Occipital lobe (tissue), 1 donor: ENCODE measurements at regions not wholly inside any gene's neighbourhood (a gene's known extent, or its start where the extent isn't known, plus 50 kb on each side); places are given as distances from the start of the nearest gene placed in this dataset.

Experiments
- DNase-seq: peaks from one replicate; lab custom pipeline; 2025; lab: John Stamatoyannopoulos, UW

DNA sequence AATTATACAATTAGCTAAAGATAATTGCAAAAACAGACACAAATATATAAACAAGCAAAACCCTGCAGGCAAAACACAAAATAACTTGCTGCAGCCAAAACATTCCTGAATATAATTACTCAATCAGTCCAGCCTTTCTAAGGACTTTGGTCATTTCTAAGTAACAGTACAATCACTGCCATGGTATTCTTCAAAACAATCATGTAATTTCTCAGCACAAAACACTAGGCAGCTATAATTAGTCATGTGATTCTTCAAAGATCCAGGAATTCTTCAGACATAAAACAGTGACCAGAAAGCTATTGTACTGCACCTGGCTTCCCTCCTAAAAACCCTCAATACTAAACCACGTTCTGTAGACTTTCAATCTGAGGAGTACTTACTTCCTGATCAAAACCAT is 881.1 kb downstream of the EPHA7 start:
- no peak for DNase-seq

DNA sequence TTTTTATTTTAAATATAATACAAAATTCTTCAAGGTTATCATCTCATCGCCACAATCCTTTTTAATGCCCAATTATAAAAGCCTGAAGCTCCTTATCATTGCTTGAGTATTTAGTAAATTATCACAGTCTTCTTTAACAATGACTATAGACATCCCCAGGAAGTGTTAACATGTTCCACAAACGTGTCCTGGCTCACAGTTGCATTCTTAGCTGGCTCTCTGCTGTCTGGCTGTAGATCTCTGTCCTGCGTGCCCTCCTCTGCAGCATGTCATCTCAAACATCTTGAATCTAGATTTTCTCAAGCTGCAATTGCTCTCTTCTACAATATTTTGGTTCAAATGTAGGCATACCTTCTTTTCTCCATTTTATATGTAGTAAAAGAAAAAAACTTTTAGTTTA is 885.2 kb downstream of the EPHA7 start:
- DNase-seq: no peak

- no peak for DNase-seq
Measured at GRCh38 chr6:92522589-92522988, 896.8 kb downstream of the EPHA7 start.

- DNase-seq: no peak
Measured at GRCh38 chr6:92521553-92521952, 897.8 kb downstream of the EPHA7 start.

DNA sequence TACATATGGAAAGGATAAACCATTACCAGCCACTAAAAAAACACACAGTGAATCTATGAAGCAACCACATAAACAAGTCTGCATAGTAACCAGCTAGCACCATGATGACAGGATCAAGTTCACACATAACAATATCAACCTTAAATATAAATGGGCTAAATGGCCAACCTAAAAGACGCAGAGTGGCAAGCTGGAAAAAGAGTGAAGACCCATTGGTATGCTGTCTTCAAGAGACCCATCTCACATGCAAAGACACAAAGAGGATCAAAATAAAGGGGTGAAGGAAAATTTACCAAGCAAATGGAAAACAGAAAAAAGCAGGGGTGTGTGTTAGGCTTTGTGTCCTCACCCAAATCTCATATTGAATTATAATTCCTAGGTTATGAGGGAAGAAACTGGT is 909.2 kb downstream of the EPHA7 start:
- DNase-seq: no peak

DNA sequence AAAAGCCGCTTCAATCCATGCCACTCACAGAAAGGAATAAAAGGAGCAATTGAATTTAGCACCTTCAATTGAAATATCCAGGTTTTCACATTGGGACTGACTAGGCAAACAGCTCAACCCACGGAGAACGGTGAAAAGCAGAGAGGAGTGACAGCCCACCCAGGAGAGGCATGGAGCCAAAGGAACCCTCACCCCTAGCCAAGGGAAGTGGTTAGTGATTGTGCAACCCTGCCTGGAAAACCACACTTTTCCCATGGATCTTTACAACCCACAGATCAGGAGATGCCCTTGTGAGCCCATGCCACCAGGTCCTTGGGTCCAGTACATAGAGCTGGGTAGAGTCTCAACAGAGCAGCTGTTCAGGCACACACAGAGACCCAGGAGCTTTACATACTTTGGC is 911.8 kb downstream of the EPHA7 start:
- no peak for DNase-seq

GRCh38 chr6:92504509-92504908 is 914.9 kb downstream of the EPHA7 start:
- no peak for DNase-seq

DNA sequence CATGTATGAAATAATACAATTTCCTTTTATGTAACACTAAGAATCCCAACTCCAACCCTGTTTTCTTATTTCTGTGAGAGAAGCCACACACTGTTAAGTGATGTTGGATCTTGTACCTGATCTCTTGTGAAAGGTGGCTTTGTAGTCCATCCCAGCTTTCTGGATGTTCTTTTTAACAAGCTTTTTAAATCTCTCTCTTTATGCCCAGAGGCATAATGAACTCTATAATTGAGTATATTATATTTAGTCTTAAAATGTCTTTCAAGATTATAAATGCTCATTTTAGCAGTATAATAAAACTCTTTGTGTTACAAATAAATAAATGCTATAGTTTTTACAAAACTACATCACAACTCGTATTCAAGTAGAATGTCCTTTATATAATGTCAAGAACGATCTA is 922.1 kb downstream of the EPHA7 start:
- no peak for DNase-seq

GRCh38 chr6:92496527-92496926 is 922.8 kb downstream of the EPHA7 start:
- no peak for DNase-seq

DNA sequence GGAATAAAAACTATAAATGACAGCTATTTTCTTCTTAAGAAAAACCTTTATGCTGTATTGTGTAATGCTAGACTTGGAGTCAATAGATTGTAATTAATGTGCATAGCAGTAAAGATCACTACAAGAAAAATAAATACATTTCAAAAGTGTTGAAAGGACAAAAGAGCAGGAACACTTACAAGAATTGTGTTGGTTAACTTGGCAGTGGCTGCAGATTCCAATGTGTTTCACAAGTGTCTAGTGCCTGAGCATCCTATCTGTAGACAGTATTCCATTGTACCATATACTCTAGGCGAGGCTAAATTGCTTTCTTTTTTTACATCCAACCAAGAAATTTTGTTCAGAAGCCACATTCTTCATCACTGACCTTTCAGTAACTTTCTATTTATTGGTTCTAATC is 924.1 kb downstream of the EPHA7 start:
- no peak for DNase-seq

DNA sequence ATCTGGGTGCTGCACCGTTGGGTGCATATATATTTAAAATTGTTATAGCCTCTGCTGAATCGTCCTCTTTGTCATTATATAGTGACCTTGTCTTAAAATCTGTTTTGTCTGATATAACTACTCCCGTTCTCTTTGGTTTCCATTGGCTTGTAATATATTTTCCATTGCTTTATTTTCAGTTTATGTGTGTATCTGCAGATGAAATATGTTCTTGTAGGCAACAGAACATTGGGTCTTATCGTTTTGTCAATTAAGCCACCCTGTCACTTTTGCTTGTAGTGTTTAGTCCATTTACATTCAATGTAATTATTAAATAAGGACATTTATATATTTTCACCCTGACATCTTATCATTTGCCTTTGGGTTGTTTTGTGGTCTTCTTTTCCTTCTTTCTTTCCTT is 933.9 kb downstream of the EPHA7 start:
- DNase-seq: no peak

DNA sequence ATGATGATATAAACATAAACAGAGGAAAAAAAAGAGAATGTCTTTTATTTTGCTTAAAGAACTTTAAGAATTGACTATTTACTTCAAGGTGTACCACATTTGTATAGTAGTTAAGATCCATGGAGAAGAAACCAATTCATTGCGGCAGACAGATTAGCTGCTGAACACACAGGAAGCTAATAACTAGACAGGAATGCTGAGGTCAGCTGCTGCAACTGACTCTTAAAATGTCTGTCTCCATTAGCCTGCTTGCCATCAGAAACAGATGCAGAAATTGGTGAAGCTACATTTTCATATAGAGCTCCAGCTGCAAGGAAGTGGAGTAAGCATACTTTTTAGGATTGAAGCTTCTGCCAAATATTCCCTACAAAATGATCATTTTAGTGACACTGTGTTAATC is 939.5 kb downstream of the EPHA7 start:
- DNase-seq: no peak

DNA sequence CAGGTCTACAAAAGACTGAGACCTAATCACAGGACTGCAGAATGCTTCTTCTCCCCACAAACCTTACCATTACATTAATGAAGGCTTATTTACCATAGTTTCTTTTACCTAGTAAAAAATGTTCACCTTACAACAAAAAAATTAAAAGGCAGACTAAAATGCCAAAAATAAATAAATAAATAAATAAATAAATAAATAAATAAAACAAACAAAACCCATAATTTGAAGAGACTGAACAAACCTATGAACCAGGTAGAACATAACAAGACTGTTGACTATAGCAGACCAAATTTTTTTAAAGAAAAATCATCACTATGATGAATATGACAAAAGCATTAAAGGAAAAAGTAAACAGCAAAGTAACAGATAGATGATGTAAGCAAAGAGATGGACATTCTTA is 946.3 kb downstream of the EPHA7 start:
- no peak for DNase-seq

GRCh38 chr6:92469186-92469828 is 950.1 kb downstream of the EPHA7 start:
- DNase-seq: no peak

- no peak for DNase-seq
Measured at GRCh38 chr6:92468066-92468465, 951.3 kb downstream of the EPHA7 start.

DNA sequence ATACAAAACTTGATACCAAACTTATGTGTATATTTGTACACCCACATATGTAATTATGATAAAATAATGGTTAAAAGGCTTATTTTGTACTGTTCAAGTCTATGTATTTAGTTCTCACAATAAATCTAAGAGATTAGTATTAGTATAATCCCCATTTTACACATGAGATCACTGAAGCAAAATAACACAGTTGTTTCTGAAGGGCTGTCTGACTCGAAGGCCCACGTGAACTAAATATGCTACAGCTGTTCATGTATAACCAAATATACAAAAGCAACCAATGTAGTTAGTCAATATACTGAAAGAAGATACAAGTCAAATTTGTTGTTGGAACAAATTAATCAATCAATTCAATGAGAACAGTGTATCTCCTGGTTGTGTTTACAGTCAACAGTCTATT is 959.2 kb downstream of the EPHA7 start:
- no peak for DNase-seq

- no peak for DNase-seq
Measured at GRCh38 chr6:92459606-92460005, 959.8 kb downstream of the EPHA7 start.

DNA sequence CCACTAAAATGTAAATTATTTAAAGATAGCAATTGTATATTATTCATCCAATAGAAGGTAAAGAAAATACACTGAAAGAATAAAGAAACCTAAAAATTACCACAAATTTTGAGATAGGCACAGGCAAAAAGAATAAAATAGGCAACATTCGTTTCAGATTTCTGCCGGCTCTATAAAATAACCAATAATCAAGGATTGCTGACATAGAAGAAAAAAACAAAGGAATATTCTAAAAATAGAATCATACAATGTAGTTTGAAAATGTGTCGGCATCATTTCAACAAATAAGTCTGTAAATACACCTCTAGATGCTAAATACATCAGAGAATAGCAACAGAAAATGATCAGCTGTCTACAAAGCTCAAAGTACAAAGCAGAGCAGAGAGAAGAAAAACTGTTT is 973.3 kb downstream of the EPHA7 start:
- no peak for DNase-seq

DNA sequence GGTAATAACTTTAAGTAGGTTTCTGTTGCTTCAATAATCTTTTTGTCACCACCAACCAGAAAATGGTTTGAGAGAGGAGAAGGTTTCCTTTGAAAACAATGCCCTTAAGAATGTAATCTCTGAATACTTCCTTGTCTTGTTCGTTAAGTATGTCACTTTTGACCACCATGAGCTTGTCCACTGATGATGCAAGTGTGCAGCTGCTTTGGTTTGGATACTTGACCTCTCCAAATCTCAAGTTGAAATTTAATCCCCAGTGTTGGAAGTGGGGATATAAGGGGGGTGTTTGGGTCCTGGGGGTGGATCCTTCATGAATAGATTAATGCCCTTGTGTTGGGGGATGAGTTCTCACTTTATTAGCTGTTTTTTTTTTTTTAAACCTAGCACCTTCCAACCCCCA is 985.4 kb downstream of the EPHA7 start:
- DNase-seq: no peak

DNA sequence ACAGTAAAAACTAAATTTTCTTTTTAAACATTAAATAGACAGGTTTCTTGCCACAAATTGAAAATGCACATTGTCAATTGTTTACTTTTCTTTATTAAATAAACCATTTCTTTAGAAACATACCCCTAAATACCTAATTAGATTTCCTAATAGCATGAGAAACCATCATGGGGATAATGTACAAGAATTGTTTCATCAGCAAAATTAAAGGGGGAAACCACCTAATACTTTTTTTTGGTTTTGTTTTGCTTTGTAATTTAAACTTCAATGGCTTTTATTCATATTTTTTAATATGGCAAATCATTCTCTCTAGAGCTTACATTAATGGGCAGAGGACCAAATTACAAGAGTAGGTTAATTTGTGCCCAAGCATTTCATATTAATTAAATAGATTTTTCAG is 987.9 kb downstream of the EPHA7 start:
- DNase-seq: no peak

DNA sequence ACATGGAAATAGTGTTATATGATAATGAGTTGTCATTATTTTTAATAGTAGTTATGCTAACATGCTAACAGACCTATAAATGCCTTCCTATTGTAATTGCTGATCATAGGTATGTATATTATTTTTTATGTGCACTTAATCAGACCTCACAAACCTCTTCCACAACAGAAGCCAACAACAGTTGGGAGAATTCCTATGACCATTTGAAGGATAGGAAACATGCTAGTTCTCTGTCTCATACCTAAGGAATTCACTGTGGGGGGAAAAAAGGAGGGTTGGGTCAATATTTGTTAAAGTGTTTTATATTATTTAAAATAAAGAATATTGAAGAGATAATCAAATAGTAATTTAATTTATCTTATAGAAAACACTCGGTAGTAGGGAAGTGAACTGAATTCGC is 990.9 kb downstream of the EPHA7 start:
- DNase-seq: no peak

DNA sequence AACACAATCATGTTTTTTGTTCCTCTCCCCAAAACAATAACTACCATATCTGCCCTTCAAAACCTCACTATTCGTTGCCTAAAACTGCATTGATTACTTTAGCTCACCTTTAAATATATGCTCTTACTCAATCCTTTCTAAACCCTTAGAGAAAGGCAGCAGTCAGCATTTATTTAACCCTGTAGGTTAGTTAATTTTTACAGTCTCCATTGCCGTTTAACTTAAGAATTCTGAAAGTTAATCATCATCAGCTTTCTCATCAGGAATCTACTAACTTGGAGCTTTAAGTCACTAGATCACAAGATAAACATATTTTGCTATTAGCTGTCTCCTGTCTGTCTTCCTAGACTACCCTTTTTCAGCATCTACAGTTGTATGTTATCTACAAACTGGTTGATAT is 991.9 kb downstream of the EPHA7 start:
- no peak for DNase-seq

DNA sequence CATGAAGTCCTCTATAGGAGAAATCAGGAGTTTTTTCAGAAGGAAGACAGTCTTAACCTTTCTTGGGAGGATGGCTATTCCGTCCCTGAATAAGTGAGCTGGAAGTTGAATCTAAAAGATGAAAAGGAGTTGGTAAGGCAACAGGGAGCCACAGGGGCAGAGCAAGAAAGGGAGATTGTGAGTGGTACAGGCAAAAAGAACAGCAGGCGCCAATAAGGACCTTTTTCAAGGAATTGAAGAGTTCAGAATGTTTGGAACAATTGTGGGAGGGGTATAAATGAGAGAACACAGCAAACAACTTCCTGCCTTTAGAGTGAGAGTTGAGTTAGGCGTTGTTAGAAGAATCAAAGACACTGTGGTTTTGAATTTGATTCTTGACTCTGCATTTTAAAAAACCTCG is 1003.7 kb downstream of the EPHA7 start:
- no peak for DNase-seq

DNA sequence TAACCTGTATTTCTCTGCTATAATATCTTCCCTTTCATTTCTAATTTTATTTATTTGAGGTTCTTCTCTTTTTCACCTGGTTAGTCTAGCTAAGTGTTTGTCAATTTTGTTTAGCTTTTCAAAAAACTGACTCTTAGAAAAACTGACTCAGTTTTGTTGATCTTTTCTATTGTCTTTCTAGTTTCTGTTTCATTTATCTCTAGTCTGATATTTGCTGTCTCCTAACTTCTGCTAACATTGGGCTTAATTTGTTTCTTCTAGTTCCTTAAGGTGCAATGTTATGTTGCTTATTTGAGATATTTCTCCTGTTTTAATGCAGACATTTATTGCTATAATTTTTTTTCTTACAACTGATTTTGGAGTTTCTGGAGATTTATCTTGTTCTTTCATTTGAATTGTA is 1011.0 kb downstream of the EPHA7 start:
- DNase-seq: no peak
